Esophagus muscularis mucosa (tissue), 4 donors: ENCODE measurements at regions not wholly inside any gene's neighbourhood (a gene's known extent, or its start where the extent isn't known, plus 50 kb on each side); places are given as distances from the start of the nearest gene placed in this dataset.

Experiments used
- EP300 ChIP-seq: sonication (generic); formaldehyde crosslinking; IDR thresholded peaks from one replicate; pipeline ENCODE4 v1.6.1; 2017; ENCODE audit warnings: antibody characterized with exemption
- POLR2A ChIP-seq: fragments of 450-650 bp; IDR thresholded peaks from one replicate; pipeline ENCODE4 v1.6.1; 2017; ENCODE audit warnings: antibody characterized with exemption, moderate library complexity, mild to moderate bottlenecking, low read depth
- POLR2AphosphoS5 ChIP-seq, 2 donors: sonication (generic); formaldehyde crosslinking; IDR thresholded peaks; one replicate each; pipeline ENCODE4 v1.6.1; 2017; ENCODE audit warnings: antibody characterized with exemption in 2 of 2
- TF ChIP-seq, protein P1 (sequence below), 3 experiments: fragments of 200-600 bp in 2 of 3; fragments of 450-650 bp in 1 of 3; sonication (generic) in 2 of 3; IDR thresholded peaks; one replicate each; pipeline ENCODE4 v1.5.1; 2017 to 2019; ENCODE audit warnings: antibody characterized with exemption in 3 of 3, mild to moderate bottlenecking in 2 of 3, moderate library complexity in 1 of 3

DNA sequence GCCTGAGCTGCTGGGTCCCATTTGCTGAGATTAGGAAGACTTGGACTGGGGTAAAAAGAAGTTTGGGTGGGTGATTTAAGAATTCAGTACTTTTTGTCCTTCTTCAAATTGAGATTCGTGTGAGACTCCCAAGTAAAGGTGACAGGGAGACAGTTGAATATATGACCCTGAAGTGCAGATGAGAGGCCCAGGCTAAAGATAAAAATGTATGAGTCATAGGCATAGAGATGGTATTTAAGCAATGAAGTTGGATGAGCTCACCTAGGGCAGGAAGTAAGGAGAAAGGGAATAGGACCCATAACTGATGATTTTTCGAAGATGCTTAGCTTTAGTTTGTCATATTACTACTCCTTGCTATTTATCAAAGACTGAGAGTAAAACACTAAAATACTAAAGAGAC is 255.9 kb upstream of the ADRA1B start:
- TF ChIP-seq, protein P1, sequence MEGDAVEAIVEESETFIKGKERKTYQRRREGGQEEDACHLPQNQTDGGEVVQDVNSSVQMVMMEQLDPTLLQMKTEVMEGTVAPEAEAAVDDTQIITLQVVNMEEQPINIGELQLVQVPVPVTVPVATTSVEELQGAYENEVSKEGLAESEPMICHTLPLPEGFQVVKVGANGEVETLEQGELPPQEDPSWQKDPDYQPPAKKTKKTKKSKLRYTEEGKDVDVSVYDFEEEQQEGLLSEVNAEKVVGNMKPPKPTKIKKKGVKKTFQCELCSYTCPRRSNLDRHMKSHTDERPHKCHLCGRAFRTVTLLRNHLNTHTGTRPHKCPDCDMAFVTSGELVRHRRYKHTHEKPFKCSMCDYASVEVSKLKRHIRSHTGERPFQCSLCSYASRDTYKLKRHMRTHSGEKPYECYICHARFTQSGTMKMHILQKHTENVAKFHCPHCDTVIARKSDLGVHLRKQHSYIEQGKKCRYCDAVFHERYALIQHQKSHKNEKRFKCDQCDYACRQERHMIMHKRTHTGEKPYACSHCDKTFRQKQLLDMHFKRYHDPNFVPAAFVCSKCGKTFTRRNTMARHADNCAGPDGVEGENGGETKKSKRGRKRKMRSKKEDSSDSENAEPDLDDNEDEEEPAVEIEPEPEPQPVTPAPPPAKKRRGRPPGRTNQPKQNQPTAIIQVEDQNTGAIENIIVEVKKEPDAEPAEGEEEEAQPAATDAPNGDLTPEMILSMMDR (IDR thresholded peaks at IDR 0.05), result no peak
- TF ChIP-seq POLR2A (no peak), EP300 (no peak), POLR2AphosphoS5 (IDR thresholded peaks at IDR 0.05) (no peak)
